ENCODE measurements at regions not wholly inside any gene's neighbourhood (a gene's known extent, or its start where the extent isn't known, plus 50 kb on each side); places are given as distances from the start of the nearest gene placed in this dataset.

GRCh38 chr22:49136041-49136815 is 691.4 kb downstream of the BRD1 start:
- no peak for TF ChIP-seq CTCF (IDR thresholded peaks at IDR 0.05; ENCODE audit: low read length)
- TF ChIP-seq EZH2 (optimal IDR thresholded peaks at IDR 0.05; ENCODE audit: low read depth, low read length): no peak

Measured in MM.1S (cell line).